H1 (cell line): ENCODE measurements at regions not wholly inside any gene's neighbourhood (a gene's known extent, or its start where the extent isn't known, plus 50 kb on each side); places are given as distances from the start of the nearest gene placed in this dataset.

Source experiments
- CHD7 ChIP-seq: fragments of 300-600 bp; sonication (generic); IDR thresholded peaks from 2 replicates; pipeline ENCODE4 v1.7.1; 2012; ENCODE audit warnings: low read length, moderate library complexity, mild to moderate bottlenecking, inconsistent platforms; ENCODE audit not compliant: insufficient replicate concordance
- TEAD4 ChIP-seq: IDR thresholded peaks from 2 replicates; pipeline ENCODE4 v1.6.1; 2012; ENCODE audit warnings: low read depth, low read length, inconsistent platforms, mixed read lengths

DNA sequence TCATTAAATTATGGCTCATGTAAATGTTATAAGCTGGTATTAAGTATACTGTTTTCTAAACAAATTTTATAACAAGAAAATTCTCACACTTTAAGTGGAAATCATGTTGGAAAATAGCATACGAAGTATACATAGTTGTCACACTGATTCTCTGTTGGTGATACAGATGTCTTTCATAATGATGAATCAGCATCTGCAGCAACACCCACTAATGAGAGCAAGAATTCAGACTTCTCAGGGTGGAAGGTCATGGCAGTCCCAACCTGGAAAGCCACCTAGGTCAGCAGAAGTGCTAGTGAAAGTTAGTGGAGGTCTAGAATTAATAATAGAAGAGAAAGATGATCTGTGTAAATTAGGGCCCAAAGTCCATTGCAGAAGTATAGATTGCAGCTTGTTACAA lies 719.7 kb upstream of the MIR17HG start (continued):
- no peak for TF ChIP-seq CHD7
- TF ChIP-seq TEAD4 = no peak
- TF ChIP-seq, all 59 proteins: peak for 0
